Sigmoid colon (tissue), 6 donors: ENCODE measurements at regions not wholly inside any gene's neighbourhood (a gene's known extent, or its start where the extent isn't known, plus 50 kb on each side); places are given as distances from the start of the nearest gene placed in this dataset.

Source experiments
- DNase-seq: peaks from one replicate; pipeline ENCODE4 v3.0.0-alpha.2; 2019
- H3K27ac ChIP-seq, 4 donors: fragments of 200-600 bp; sonication (generic); one replicate each; pipeline ENCODE4 v1.5.1; 2016 to 2019; ENCODE audit warnings: mild to moderate bottlenecking in 1 of 4
- H3K27me3 ChIP-seq, 3 donors: fragments of 200-600 bp; sonication (generic); one replicate each; pipeline ENCODE4 v1.5.1; 2019; ENCODE audit warnings: mild to moderate bottlenecking in 1 of 3
- H3K36me3 ChIP-seq, 4 donors: fragments of 200-600 bp; sonication (generic); one replicate each; pipeline ENCODE4 v1.5.1; 2016 to 2019
- H3K4me1 ChIP-seq, 4 donors: fragments of 200-600 bp; sonication (generic); one replicate each; pipeline ENCODE4 v1.5.1; 2017 to 2019
- H3K4me3 ChIP-seq, 4 donors: fragments of 200-600 bp; sonication (generic); one replicate each; pipeline ENCODE4 v1.5.1; 2017 to 2019; ENCODE audit warnings: mild to moderate bottlenecking in 2 of 4, moderate library complexity in 1 of 4
- H3K9me3 ChIP-seq, 4 donors: fragments of 200-600 bp in 3 of 4; sonication (generic) in 3 of 4; one replicate each; pipeline versions ENCODE4 v1.5.1 to v1.6.1; 2013 to 2019
- EP300 ChIP-seq, 4 donors: sonication (generic); formaldehyde crosslinking; IDR thresholded peaks; one replicate each; pipeline ENCODE4 v1.6.1; 2017; ENCODE audit warnings: antibody characterized with exemption in 4 of 4
- POLR2A ChIP-seq, 2 donors: fragments of 450-650 bp; IDR thresholded peaks; one replicate each; pipeline ENCODE4 v1.6.1; 2016; ENCODE audit warnings: antibody characterized with exemption in 2 of 2, mild to moderate bottlenecking in 2 of 2, moderate library complexity in 2 of 2
- POLR2AphosphoS5 ChIP-seq, 4 donors: sonication (generic); formaldehyde crosslinking; IDR thresholded peaks; one replicate each; pipeline ENCODE4 v1.6.1; 2017; ENCODE audit warnings: antibody characterized with exemption in 4 of 4
- WGBS, 2 donors: extraction: QIAGEN DNeasy Blood & Tissue Kit; methylation state at CpG; one replicate each; pipeline ENCODE4 v1.1.7; 2013; 5-methylcytosine and 5-hydroxymethylcytosine counted together
- intact Hi-C: fragments of 100-400 bp; cut with DNase I; formaldehyde crosslinking; loops from one replicate; pipeline ENCODE4 v1.15.1; 2023
- TF ChIP-seq, protein P1 (sequence below), 4 experiments: fragments of 450-650 bp in 3 of 4; fragments of 200-600 bp in 1 of 4; IDR thresholded peaks; one replicate each; pipeline ENCODE4 v1.5.1; 2016 to 2019; ENCODE audit warnings: antibody characterized with exemption in 4 of 4, mild to moderate bottlenecking in 3 of 4, moderate library complexity in 2 of 4
- donor health status: healthy with polysubstance abuse.
- donor health status: healthy.

DNA sequence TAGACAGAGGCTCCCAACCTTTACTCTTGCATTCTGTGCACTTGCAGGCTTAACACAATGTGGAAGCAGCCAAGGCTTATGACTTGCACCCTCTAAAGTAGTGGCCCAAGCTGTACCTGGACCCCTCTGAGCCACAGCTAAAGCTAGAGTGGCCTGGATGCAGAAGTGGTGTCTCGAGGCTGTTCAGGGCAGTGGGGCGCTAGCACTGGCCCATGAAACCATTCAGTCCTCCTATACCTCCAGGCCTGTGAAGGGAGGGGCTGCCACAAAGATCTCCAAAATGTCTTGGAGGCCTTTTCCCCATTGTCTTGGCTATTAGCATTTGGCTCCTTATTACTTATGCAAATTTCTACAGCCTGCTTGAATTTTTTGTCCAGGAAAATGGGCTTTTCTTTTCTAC, 207.7 kb downstream of the OSR1 start:
- intact Hi-C loops: no loop called here
- H3K36me3 ChIP-seq: no peaks in the 10 kb centered on the region
- no peaks in the 10 kb centered on the region for H3K4me1 ChIP-seq
- no peak overlapping the region for H3K27ac ChIP-seq
- no peak overlapping the region for H3K4me3 ChIP-seq
- DNase-seq: no peak
- 93 to 95% methylated on average over 2 of the region's 2 CpGs for WGBS, 2 donors
- peaks cover 0 to 15% (median 0%) of the 10 kb centered on the region in 4 donors for H3K9me3 ChIP-seq
- H3K27me3 ChIP-seq: no peaks in the 10 kb centered on the region
- TF ChIP-seq EP300 (IDR thresholded peaks at IDR 0.05) (no peak), POLR2A (IDR thresholded peaks at IDR 0.05) (no peak), POLR2AphosphoS5 (IDR thresholded peaks at IDR 0.05) (no peak)
- TF ChIP-seq, protein P1, sequence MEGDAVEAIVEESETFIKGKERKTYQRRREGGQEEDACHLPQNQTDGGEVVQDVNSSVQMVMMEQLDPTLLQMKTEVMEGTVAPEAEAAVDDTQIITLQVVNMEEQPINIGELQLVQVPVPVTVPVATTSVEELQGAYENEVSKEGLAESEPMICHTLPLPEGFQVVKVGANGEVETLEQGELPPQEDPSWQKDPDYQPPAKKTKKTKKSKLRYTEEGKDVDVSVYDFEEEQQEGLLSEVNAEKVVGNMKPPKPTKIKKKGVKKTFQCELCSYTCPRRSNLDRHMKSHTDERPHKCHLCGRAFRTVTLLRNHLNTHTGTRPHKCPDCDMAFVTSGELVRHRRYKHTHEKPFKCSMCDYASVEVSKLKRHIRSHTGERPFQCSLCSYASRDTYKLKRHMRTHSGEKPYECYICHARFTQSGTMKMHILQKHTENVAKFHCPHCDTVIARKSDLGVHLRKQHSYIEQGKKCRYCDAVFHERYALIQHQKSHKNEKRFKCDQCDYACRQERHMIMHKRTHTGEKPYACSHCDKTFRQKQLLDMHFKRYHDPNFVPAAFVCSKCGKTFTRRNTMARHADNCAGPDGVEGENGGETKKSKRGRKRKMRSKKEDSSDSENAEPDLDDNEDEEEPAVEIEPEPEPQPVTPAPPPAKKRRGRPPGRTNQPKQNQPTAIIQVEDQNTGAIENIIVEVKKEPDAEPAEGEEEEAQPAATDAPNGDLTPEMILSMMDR (IDR thresholded peaks at IDR 0.05): no peak

DNA sequence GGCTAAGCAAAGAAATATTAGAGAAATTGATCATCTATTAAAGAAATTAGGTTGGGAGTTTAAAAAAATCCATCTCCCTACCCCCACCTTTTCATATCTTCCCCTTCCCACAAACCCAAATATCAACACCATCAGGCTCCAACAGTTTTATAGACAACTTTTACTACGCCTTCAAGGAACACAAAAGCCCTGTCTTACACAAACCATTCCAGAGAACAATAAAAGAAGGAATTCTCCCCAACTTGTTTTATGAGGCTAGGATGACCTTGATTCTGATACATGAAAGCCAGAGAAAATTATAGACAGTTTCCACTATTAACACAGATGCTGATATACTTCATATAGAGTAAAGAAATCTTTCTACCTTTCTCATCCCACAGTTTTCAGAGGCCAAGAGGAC, 211.6 kb downstream of the OSR1 start:
- peaks cover 0 to 15% (median 0%) of the 10 kb centered on the region in 4 donors for H3K9me3 ChIP-seq
- DNase-seq: no peak
- WGBS, 2 donors: 11 to 66% methylated on average over 1 of the region's 1 CpG
- H3K36me3 ChIP-seq: no peaks in the 10 kb centered on the region
- TF ChIP-seq POLR2AphosphoS5 (IDR thresholded peaks at IDR 0.05) (no peak), EP300 (IDR thresholded peaks at IDR 0.05) (no peak), POLR2A (IDR thresholded peaks at IDR 0.05) (no peak)
- TF ChIP-seq, protein P1 (IDR thresholded peaks at IDR 0.05): no peak
- no peak overlapping the region for H3K27ac ChIP-seq
- H3K4me1 ChIP-seq: no peaks in the 10 kb centered on the region
- no peak overlapping the region for H3K4me3 ChIP-seq
- intact Hi-C loops: no loop called here
- H3K27me3 ChIP-seq: no peaks in the 10 kb centered on the region

DNA sequence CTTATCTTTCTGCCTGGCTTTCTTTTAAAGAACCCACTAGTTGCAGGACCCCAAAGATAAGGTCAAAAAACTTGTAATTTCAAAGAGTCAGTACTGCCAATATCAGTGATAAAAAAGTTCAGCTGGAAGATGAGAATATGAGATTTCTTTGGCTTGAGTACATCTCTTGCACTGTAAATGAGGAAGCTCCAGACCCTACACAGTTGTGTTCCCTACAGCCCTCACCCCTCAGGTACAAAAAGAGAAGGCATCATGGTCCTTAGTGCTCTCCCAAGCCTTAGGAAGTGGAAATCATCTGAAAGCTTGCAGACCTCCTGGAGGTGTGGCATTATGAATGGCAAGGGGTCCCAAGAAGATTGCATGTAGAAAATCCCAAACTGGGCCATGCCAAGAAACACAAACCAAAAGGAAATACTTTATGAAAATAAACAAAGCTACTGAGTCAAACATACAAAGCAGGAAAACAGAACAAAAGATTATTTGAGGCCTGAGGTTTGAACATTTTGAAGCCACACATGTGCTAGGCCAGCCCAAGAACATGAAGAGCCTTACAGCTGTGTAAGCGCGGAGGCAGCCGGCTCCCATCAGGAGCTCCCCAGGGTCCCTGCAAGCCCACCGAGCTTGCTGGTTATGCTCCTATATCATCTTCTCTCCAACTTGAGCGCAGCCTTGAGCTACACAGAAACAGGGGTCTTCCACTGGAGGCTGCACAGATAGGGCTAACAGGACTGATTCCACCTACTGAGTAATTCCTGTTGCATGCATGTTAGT, 217.0 kb downstream of the OSR1 start:
- Histone ChIP-seq H3K4me1 (no peaks in the 10 kb centered on the region), H3K36me3 (no peaks in the 10 kb centered on the region), H3K4me3 (no peak overlapping the region), H3K27ac (no peak overlapping the region), H3K27me3 (no peaks in the 10 kb centered on the region), H3K9me3 (no peaks in the 10 kb centered on the region)
- 91 to 95% methylated on average over 5 of the region's 5 CpGs for WGBS, 2 donors
- TF ChIP-seq POLR2AphosphoS5 (IDR thresholded peaks at IDR 0.05) (no peak), EP300 (IDR thresholded peaks at IDR 0.05) (no peak), POLR2A (IDR thresholded peaks at IDR 0.05) (no peak)
- TF ChIP-seq, protein P1 (IDR thresholded peaks at IDR 0.05): no peak
- no peak for DNase-seq
- intact Hi-C loops: no loop called here

DNA sequence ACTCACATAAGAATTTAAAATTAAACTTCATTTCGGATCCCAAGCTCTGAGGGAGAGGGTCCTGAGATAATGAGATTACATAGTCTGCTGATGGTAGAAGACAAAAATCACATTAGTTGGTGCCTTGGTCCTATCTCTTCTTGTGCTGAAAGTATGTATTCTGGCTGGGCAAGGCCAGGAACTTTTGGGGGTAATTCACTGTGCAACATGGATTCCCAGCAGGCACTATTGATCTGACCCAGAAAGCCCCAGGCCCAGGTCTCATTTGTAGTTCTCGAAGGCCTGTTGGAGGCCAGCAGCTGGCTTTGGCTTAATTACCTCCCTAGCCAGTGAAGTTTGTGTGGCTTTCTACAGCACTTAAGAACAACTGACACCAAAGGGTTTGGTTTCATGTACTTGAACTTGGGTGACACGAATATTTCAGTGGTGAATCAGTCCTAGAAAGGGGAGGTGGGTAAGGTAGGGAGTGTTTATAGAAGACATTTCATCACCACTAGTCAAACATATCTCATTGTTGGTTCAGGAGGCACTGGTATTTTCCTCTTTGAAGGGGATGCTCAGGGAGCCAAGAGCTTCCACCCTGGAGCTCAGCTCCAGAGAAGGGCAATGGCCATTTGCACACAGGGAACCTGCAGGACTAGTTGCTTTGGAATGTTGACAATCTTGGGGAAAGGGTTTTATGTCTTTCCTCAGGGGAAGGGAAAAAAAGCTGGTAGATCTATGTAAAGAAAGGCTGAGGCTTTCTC, 217.8 kb downstream of the OSR1 start:
- intact Hi-C loops: no loop called here
- WGBS, 2 donors: 84 to 88% methylated on average over 3 of the region's 3 CpGs

More for the DNA sequence above, 217.8 kb downstream of the OSR1 start:
- Histone ChIP-seq H3K4me1 (no peaks in the 10 kb centered on the region), H3K9me3 (no peaks in the 10 kb centered on the region), H3K4me3 (no peak overlapping the region), H3K27ac (no peak overlapping the region), H3K36me3 (no peaks in the 10 kb centered on the region), H3K27me3 (no peaks in the 10 kb centered on the region)
- no peak for TF ChIP-seq EP300 (IDR thresholded peaks at IDR 0.05)
- no peak for TF ChIP-seq POLR2AphosphoS5 (IDR thresholded peaks at IDR 0.05)
- TF ChIP-seq, protein P1 (IDR thresholded peaks at IDR 0.05): no peak
- TF ChIP-seq POLR2A (IDR thresholded peaks at IDR 0.05): no peak
- no peak for DNase-seq
